ENCODE measurements at regions not wholly inside any gene's neighbourhood (a gene's known extent, or its start where the extent isn't known, plus 50 kb on each side); places are given as distances from the start of the nearest gene placed in this dataset.
"Not testable (repeated sequence)": the region's sequence is repeated elsewhere in the genome, so short reads cannot be mapped to it uniquely, and the experiment has no call there.

DNA sequence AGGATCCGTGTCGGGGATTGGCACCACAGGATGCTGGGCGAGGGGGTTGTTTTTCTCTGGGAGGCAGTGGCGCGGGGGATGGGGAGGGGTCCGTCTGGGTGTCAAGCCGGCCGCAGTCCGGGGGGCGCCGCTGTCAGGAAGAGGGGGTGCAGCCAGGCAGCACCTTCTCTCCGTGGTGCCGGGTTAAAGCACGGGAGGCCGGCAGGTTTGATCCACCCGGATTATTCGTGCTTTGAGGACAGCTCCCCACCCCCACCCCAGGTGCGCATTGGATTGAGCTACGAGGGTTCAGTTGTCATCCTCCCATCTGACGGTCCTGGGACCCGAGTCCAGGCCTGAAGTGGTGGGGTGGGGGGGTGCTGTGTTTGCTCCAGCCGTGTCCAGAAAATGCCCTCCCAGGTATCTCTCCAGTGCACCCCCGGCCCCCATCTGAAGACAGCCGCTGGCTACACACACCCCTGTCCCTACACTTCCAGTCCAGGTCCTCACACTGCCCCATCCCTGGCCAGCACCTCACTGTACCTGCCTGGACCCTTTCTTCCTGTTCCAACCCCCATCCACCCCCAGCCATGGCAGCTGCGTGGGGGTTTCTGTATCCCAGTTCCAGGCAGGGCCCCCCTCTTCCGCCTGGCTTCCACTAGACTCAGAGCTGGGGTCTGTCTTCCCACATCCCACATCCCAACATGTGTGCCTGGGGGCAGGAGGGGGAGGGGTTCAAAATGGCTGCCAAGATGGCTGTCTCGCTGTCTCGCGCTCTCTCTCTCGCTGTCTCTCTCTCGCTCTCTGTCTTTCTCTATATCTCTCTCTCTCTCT is 114.0 kb downstream of the CRLF3 start:
- Histone ChIP-seq H3K27ac (ENCODE audit: low read depth in 2 of 2, low read length in 1 of 2) (peak overlapping the region in 1 of 2 experiments; percentile 64; a peak in 1 of 4 replicates), H3K9ac (peak overlapping the region; percentile 73; the same call in 1 of the 2 replicates), H3K4me1 (ENCODE audit: control insufficient read depth in 1 of 2, insufficient read depth in 2 of 2, low read depth in 1 of 2, low read length in 1 of 2) (peaks cover 3 to 14% of the 10 kb centered on the region in 2 experiments; a peak in 1 of 4 replicates), H3K4me3 (ENCODE audit: low read depth in 2 of 2, low read length in 1 of 2) (peak overlapping the region; percentile 62 to 68), H3F3A (replicated peaks; ENCODE audit: insufficient read depth) (peaks cover 12% of the 10 kb centered on the region), H3K79me2 (ENCODE audit: insufficient read depth) (peaks cover 60% of the 10 kb centered on the region), H4K20me1 (ENCODE audit: insufficient read depth) (peaks cover 52% of the 10 kb centered on the region), H3K4me2 (peak overlapping the region; percentile 81)
- POLR2A ChIA-PET; H3K9me2 ChIP-seq; H3K27me3 ChIP-seq (ENCODE audit: insufficient read depth); H3K9me3 ChIP-seq; H2AFZ ChIP-seq (ENCODE audit: low read depth); CTCF ChIA-PET; H3K36me3 ChIP-seq (replicated peaks in 1 of 2; ENCODE audit: control insufficient read depth in 1 of 2, insufficient read depth in 2 of 2, low read length in 1 of 2): not testable (repeated sequence)
- WGBS (ENCODE audit: low lambda C conversion rate) = 55% methylated on average over 11 of the region's 31 CpGs
- peak; percentile 88 for TF ChIP-seq YY1 (IDR thresholded peaks at IDR 0.05; ENCODE audit: low read depth)
- DNase-seq = peak; percentile 24

- Histone ChIP-seq H3K4me3 (ENCODE audit: low read depth in 2 of 2, low read length in 1 of 2) (peak overlapping the region; percentile 62 to 68), H4K20me1 (ENCODE audit: insufficient read depth) (peaks cover 45% of the 10 kb centered on the region), H3K4me2 (peak overlapping the region; percentile 81), H3K79me2 (ENCODE audit: insufficient read depth) (peaks cover 52% of the 10 kb centered on the region), H3K27ac (ENCODE audit: low read depth in 2 of 2, low read length in 1 of 2) (peak overlapping the region; percentile 13 to 64; a peak in 1 of 4 replicates), H3K9ac (peak overlapping the region; percentile 73; the same call in 1 of the 2 replicates), H3K4me1 (ENCODE audit: control insufficient read depth in 1 of 2, insufficient read depth in 2 of 2, low read depth in 1 of 2, low read length in 1 of 2) (peaks cover 3 to 14% of the 10 kb centered on the region in 2 experiments; a peak in 1 of 4 replicates)
- H3K27me3 ChIP-seq (ENCODE audit: insufficient read depth); H3K9me3 ChIP-seq; H3K9me2 ChIP-seq; H2AFZ ChIP-seq (ENCODE audit: low read depth); H3K36me3 ChIP-seq (replicated peaks in 1 of 2; ENCODE audit: control insufficient read depth in 1 of 2, insufficient read depth in 2 of 2, low read length in 1 of 2); POLR2A ChIA-PET; H3F3A ChIP-seq (replicated peaks; ENCODE audit: insufficient read depth): not testable (repeated sequence)
- CTCF ChIA-PET = interaction anchor here (1.2 kb wide), 1 partner anchor 115 kb away, joined by 4 read pairs; the partner anchor contains the start of gene CRLF3
- peak; percentile 65 for DNase-seq
- WGBS (ENCODE audit: low lambda C conversion rate) = 1% methylated on average over 20 of the region's 81 CpGs
Observed at GRCh38 chr17:30709561-30710275, 114.8 kb downstream of the CRLF3 start.

DNA sequence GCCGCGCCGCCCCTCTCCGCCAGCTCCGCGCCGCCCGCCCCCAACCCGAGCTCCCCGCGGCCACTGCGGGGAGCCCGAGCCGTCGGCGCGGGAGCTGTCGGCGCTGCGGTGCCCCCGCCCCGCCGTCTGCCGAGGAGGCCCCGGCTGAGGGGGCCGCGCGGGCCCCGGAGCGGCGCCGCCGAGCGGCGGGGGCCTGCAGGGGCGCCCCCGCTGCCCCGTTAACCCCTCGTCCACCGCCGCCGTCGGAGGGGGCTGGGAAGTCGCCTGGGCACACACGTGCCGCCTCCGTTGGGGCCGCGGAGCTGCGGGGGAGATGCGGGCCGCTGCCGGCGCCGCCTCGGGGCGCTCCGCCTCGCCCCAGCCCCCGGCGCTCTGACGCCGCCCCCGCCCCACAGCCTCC is 115.4 kb downstream of the CRLF3 start:
- CTCF ChIA-PET = interaction anchor here (1.2 kb wide), 1 partner anchor 116 kb away, joined by 4 read pairs; the partner anchor contains the start of gene CRLF3
- Histone ChIP-seq H3K27ac (ENCODE audit: low read depth in 2 of 2, low read length in 1 of 2) (peak overlapping the region; percentile 13 to 98; a peak in 2 of 4 replicates), H4K20me1 (ENCODE audit: insufficient read depth) (peaks cover 39% of the 10 kb centered on the region), H3K79me2 (ENCODE audit: insufficient read depth) (peaks cover 46% of the 10 kb centered on the region), H3K4me3 (ENCODE audit: low read depth in 2 of 2, low read length in 1 of 2) (peak overlapping the region; percentile 68 to 97; a peak in 3 of 4 replicates), H3K9ac (peak overlapping the region; percentile 73; the same call in 1 of the 2 replicates), H3K4me1 (ENCODE audit: control insufficient read depth in 1 of 2, insufficient read depth in 2 of 2, low read depth in 1 of 2, low read length in 1 of 2) (peaks cover 3 to 14% of the 10 kb centered on the region in 2 experiments; a peak in 1 of 4 replicates)
- H3F3A ChIP-seq (replicated peaks; ENCODE audit: insufficient read depth); H3K36me3 ChIP-seq (replicated peaks in 1 of 2; ENCODE audit: control insufficient read depth in 1 of 2, insufficient read depth in 2 of 2, low read length in 1 of 2); H2AFZ ChIP-seq (ENCODE audit: low read depth); H3K4me2 ChIP-seq; H3K9me3 ChIP-seq; H3K27me3 ChIP-seq (ENCODE audit: insufficient read depth); H3K9me2 ChIP-seq; POLR2A ChIA-PET: not testable (repeated sequence)
- WGBS (ENCODE audit: low lambda C conversion rate) = no CpG with 5 or more reads among the region's 64 CpGs
- peak; percentile 76 for DNase-seq
